Keratinocyte (primary cell): ENCODE measurements at regions not wholly inside any gene's neighbourhood (a gene's known extent, or its start where the extent isn't known, plus 50 kb on each side); places are given as distances from the start of the nearest gene placed in this dataset.

Source experiments
- DNase-seq: peaks from one replicate; pipeline ENCODE4 v3.0.0-alpha.2; 2011; ENCODE audit warnings: low read depth, missing footprints, low spot score
- FAIRE-seq: peaks from 2 replicates; lab custom pipeline; 2011; peaks lifted over from hg19 to GRCh38; lab: Jason Lieb, UNC
- H2AFZ ChIP-seq: 2 replicates; pipeline ENCODE4 v1.6.0; 2012; ENCODE audit warnings: low read length, control low read depth, inconsistent platforms; ENCODE audit not compliant: control insufficient read depth
- H3K27ac ChIP-seq: 2 replicates; pipeline ENCODE4 v1.5.1; 2011; ENCODE audit warnings: low read length; ENCODE audit not compliant: control insufficient read depth, insufficient read depth
- H3K27me3 ChIP-seq: 3 replicates; pipeline ENCODE4 v1.6.0; 2011; ENCODE audit warnings: low read length; ENCODE audit not compliant: control insufficient read depth, insufficient read depth; ENCODE audit errors: extremely low read depth
- H3K36me3 ChIP-seq, 2 experiments: 2 replicates in 1 of 2; 3 replicates in 1 of 2; pipeline ENCODE4 v1.5.1; 2011; ENCODE audit warnings: low read length in 2 of 2, mild to moderate bottlenecking in 1 of 2; ENCODE audit not compliant: control insufficient read depth in 2 of 2, insufficient read depth in 2 of 2; ENCODE audit errors: extremely low read depth in 1 of 2
- H3K4me1 ChIP-seq: 3 replicates; pipeline ENCODE4 v1.5.1; 2011; ENCODE audit warnings: low read length; ENCODE audit not compliant: control insufficient read depth, insufficient read depth; ENCODE audit errors: extremely low read depth
- H3K4me2 ChIP-seq: 3 replicates; pipeline ENCODE4 v1.6.0; 2011; ENCODE audit warnings: low read depth, low read length; ENCODE audit not compliant: control insufficient read depth, insufficient read depth; ENCODE audit errors: extremely low read depth
- H3K4me3 ChIP-seq, 3 experiments: fragments of 200-600 bp in 1 of 3; sonication (generic) in 1 of 3; 2 replicates in 2 of 3; 3 replicates in 1 of 3; pipeline ENCODE4 v1.5.1; 2011 to 2016; ENCODE audit warnings: low read length in 3 of 3, mild to moderate bottlenecking in 3 of 3, control low read depth in 2 of 3, inconsistent platforms in 1 of 3, low read depth in 1 of 3, mixed read lengths in 1 of 3, mixed run types in 1 of 3, moderate library complexity in 1 of 3; ENCODE audit not compliant: control insufficient read depth in 2 of 3, insufficient read depth in 2 of 3; ENCODE audit errors: extremely low read depth in 1 of 3
- H3K79me2 ChIP-seq: 2 replicates; pipeline ENCODE4 v1.6.0; 2012; ENCODE audit warnings: low read length; ENCODE audit not compliant: control insufficient read depth, insufficient read depth
- H3K9ac ChIP-seq: 3 replicates; pipeline ENCODE4 v1.6.0; 2011; ENCODE audit warnings: low read length; ENCODE audit not compliant: control insufficient read depth, insufficient read depth; ENCODE audit errors: extremely low read depth
- H3K9me1 ChIP-seq: 3 replicates; pipeline ENCODE4 v1.6.0; 2011; ENCODE audit warnings: low read length; ENCODE audit not compliant: control insufficient read depth, insufficient read depth; ENCODE audit errors: extremely low read depth
- H3K9me3 ChIP-seq: 2 replicates; pipeline ENCODE4 v1.5.1; 2012; ENCODE audit warnings: low read depth, low read length; ENCODE audit not compliant: control insufficient read depth
- H4K20me1 ChIP-seq: 3 replicates; pipeline ENCODE4 v1.6.0; 2011; ENCODE audit warnings: low read length; ENCODE audit not compliant: control insufficient read depth, insufficient read depth; ENCODE audit errors: extremely low read depth
- EZH2 ChIP-seq: IDR thresholded peaks from one replicate; pipeline ENCODE4 v1.6.1; 2012; ENCODE audit warnings: inconsistent platforms, mild to moderate bottlenecking, low read length, moderate library complexity
- dilution Hi-C: fragments of 300-500 bp; cut with MboI; formaldehyde crosslinking; loops from one replicate; pipeline ENCODE4 v1.7.0; 2020; ENCODE audit warnings: low sequenced_read_pairs; ENCODE audit not compliant: extremely low pct_ligation_motif_present
- TF ChIP-seq, protein P1 (sequence below), 3 experiments: IDR thresholded peaks in 1 of 3; conservative IDR thresholded peaks in 1 of 3; optimal IDR thresholded peaks in 1 of 3; 2 replicates in 2 of 3; 3 replicates in 1 of 3; pipeline versions ENCODE3 to v1.5.1; 2011; ENCODE audit warnings: low read length in 3 of 3, mild to moderate bottlenecking in 3 of 3, moderate library complexity in 2 of 3, control low read depth in 1 of 3, inconsistent platforms in 1 of 3; ENCODE audit not compliant: insufficient read depth in 2 of 3; ENCODE audit errors: extremely low read depth in 1 of 3

GRCh38 chr4:36812149-36812548 lies 432.4 kb upstream of the NWD2 start:
- Histone ChIP-seq H3K4me2 (no peak overlapping the region), H3K9ac (no peak overlapping the region), H3K9me1 (no peaks in the 10 kb centered on the region), H3K36me3 (no peaks in the 10 kb centered on the region), H3K79me2 (no peaks in the 10 kb centered on the region), H4K20me1 (no peaks in the 10 kb centered on the region), H3K27ac (no peak overlapping the region), H3K4me1 (no peaks in the 10 kb centered on the region), H2AFZ (no peak overlapping the region), H3K27me3 (no peaks in the 10 kb centered on the region), H3K4me3 (no peak overlapping the region), H3K9me3 (no peaks in the 10 kb centered on the region)
- DNase-seq (no peak), FAIRE-seq (no peak)
- dilution Hi-C loops = no loop called here
- TF ChIP-seq, protein P1, sequence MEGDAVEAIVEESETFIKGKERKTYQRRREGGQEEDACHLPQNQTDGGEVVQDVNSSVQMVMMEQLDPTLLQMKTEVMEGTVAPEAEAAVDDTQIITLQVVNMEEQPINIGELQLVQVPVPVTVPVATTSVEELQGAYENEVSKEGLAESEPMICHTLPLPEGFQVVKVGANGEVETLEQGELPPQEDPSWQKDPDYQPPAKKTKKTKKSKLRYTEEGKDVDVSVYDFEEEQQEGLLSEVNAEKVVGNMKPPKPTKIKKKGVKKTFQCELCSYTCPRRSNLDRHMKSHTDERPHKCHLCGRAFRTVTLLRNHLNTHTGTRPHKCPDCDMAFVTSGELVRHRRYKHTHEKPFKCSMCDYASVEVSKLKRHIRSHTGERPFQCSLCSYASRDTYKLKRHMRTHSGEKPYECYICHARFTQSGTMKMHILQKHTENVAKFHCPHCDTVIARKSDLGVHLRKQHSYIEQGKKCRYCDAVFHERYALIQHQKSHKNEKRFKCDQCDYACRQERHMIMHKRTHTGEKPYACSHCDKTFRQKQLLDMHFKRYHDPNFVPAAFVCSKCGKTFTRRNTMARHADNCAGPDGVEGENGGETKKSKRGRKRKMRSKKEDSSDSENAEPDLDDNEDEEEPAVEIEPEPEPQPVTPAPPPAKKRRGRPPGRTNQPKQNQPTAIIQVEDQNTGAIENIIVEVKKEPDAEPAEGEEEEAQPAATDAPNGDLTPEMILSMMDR (optimal IDR thresholded peaks at IDR 0.05 in 1 of 3, IDR thresholded peaks at IDR 0.05 in 1 of 3, conservative IDR thresholded peaks at IDR 0.05 in 1 of 3; ENCODE audit: extremely low read depth in 1 of 3, insufficient read depth in 2 of 3, low read length in 3 of 3) = no peak
- TF ChIP-seq EZH2 = no peak

DNA sequence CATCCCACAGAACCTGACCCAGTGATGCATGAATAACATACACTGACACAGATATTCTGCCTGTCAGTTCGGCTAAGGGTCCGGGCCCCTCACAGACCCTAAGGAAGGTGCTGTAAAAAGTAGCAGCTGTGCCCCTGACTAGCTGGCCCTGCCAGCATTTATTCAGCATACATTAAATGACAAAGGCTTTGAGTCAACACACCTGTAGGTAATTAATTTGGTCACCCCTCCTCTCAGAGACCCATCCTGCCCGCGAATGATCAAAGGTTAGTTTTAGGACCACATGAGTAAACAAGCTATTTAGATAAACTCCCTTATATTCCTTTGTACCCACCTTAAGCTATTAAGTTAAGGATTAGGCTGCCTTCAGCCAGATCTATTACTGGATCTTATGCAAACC lies 429.0 kb upstream of the NWD2 start:
- Histone ChIP-seq H3K4me2 (no peak overlapping the region), H3K79me2 (no peaks in the 10 kb centered on the region), H4K20me1 (no peaks in the 10 kb centered on the region), H3K36me3 (no peaks in the 10 kb centered on the region), H3K9me1 (no peaks in the 10 kb centered on the region), H3K4me3 (no peak overlapping the region), H3K4me1 (no peaks in the 10 kb centered on the region), H3K9ac (no peak overlapping the region), H3K9me3 (no peaks in the 10 kb centered on the region), H3K27ac (no peak overlapping the region), H3K27me3 (no peaks in the 10 kb centered on the region), H2AFZ (no peak overlapping the region)
- dilution Hi-C loops = no loop called here
- TF ChIP-seq EZH2 = no peak
- TF ChIP-seq, protein P1 (optimal IDR thresholded peaks at IDR 0.05 in 1 of 3, IDR thresholded peaks at IDR 0.05 in 1 of 3, conservative IDR thresholded peaks at IDR 0.05 in 1 of 3; ENCODE audit: extremely low read depth in 1 of 3, insufficient read depth in 2 of 3, low read length in 3 of 3) = no peak
- DNase-seq (no peak), FAIRE-seq (no peak)
